ENCODE measurements at regions not wholly inside any gene's neighbourhood (a gene's known extent, or its start where the extent isn't known, plus 50 kb on each side); places are given as distances from the start of the nearest gene placed in this dataset.
"Not testable (repeated sequence)": the region's sequence is repeated elsewhere in the genome, so short reads cannot be mapped to it uniquely, and the experiment has no call there.

DNA sequence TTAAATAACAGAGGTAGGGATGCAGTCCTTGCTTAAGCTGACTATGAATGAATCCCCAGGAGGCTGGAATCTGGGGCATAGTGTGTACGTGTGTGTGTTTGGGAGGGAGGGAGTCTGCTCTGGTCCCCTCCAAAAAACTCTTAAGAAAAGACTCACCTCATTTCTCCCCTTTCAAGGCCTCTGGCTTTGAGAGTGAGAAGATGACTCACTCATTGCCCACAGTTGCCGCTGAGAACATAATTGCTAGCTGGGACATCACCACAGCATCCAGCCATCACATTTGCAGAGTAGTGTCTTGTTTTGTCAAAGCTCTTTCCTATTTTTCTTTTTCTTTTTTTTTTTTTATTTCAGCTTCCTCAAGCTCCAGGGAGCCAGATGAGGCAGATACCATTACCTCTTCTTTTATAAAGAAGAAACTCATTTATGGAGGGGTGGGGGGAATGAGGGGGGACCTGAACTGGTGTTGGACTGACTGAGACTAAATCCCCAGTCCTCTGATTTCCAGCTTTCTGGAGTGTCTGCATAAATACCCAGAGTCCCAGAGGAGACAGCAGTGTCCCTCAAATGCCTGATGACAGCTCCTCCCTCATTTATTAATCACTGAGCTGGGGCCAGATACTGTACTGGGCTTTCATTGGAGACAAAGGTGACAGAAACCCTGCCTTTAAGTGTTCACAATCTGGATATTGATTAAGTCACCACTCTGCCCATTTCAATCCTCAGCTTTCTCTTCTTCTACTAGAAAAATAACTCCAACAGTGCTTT is 61.9 kb upstream of the LAS1L start:
- no peak overlapping the region for H3K4me3 ChIP-seq (ENCODE audit: low read length)
- no peak for DNase-seq
- no peaks in the 10 kb centered on the region for H3K27me3 ChIP-seq (ENCODE audit: control insufficient read depth, insufficient read depth, low read length)
- H3K9me3 ChIP-seq (replicated peaks; ENCODE audit: control insufficient read depth, low read depth, low read length) = no peaks in the 10 kb centered on the region
- H3K4me1 ChIP-seq (ENCODE audit: control insufficient read depth, insufficient read depth, low read length) = peaks cover 14% of the 10 kb centered on the region
- peak overlapping the region; percentile 67 for H3K27ac ChIP-seq (ENCODE audit: low read length)
- H3K36me3 ChIP-seq (ENCODE audit: control insufficient read depth, insufficient read depth, low read length) = no peaks in the 10 kb centered on the region
- WGBS (ENCODE audit: insufficient coverage) = 17% methylated on average over 1 of the region's 2 CpGs

- H3K27ac ChIP-seq (ENCODE audit: low read length) = peak overlapping the region; percentile 67
- no peaks in the 10 kb centered on the region for H3K9me3 ChIP-seq (replicated peaks; ENCODE audit: control insufficient read depth, low read depth, low read length)
- peak; percentile 94 for DNase-seq
- H3K4me3 ChIP-seq (ENCODE audit: low read length) = no peak overlapping the region
- H3K4me1 ChIP-seq (ENCODE audit: control insufficient read depth, insufficient read depth, low read length) = peaks cover 7% of the 10 kb centered on the region
- 17% methylated on average over 3 of the region's 3 CpGs for WGBS (ENCODE audit: insufficient coverage)
- peaks cover 2% of the 10 kb centered on the region for H3K27me3 ChIP-seq (ENCODE audit: control insufficient read depth, insufficient read depth, low read length)
- no peaks in the 10 kb centered on the region for H3K36me3 ChIP-seq (ENCODE audit: control insufficient read depth, insufficient read depth, low read length)
Observed at GRCh38 chrX:65595460-65595876, 60.9 kb upstream of the LAS1L start.

DNA sequence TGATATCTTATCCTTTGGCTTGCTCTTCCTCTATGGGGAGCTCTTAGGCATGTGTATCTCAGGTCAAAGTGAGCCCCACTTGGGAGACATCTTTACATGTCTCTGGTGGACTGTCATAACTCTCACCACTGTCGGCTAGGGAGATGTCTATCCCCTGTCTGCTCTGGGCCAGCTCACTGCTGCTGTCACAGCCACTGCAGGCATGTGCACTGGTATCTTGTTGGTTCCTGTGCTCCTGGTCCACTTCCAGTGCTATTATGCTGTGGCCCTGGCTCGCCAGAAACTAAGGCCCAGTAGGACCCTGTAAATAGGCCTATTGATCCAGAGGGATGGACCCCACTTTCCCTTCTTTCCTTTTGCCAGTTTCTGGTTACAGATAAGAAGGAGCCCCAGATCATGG is 56.6 kb upstream of the LAS1L start:
- 93% methylated on average over 1 of the region's 2 CpGs for WGBS (ENCODE audit: insufficient coverage)
- H3K4me1 ChIP-seq (ENCODE audit: control insufficient read depth, insufficient read depth, low read length) = peaks cover 18% of the 10 kb centered on the region
- H3K27me3 ChIP-seq (ENCODE audit: control insufficient read depth, insufficient read depth, low read length) = peaks cover 2% of the 10 kb centered on the region

GRCh38 chrX:65589304-65589703 is 54.7 kb upstream of the LAS1L start:
- Histone ChIP-seq H3K9me3 (replicated peaks; ENCODE audit: control insufficient read depth, low read depth, low read length) (no peaks in the 10 kb centered on the region), H3K27ac (ENCODE audit: low read length) (no peak overlapping the region), H3K4me1 (ENCODE audit: control insufficient read depth, insufficient read depth, low read length) (peaks cover 12% of the 10 kb centered on the region), H3K4me3 (ENCODE audit: low read length) (no peak overlapping the region), H3K36me3 (ENCODE audit: control insufficient read depth, insufficient read depth, low read length) (no peaks in the 10 kb centered on the region), H3K27me3 (ENCODE audit: control insufficient read depth, insufficient read depth, low read length) (peaks cover 2% of the 10 kb centered on the region)
- no peak for DNase-seq
- 69% methylated on average over 3 of the region's 4 CpGs for WGBS (ENCODE audit: insufficient coverage)

More for the DNA sequence above, 56.6 kb upstream of the LAS1L start:
- Histone ChIP-seq H3K9me3 (replicated peaks; ENCODE audit: control insufficient read depth, low read depth, low read length) (no peaks in the 10 kb centered on the region), H3K4me3 (ENCODE audit: low read length) (no peak overlapping the region), H3K36me3 (ENCODE audit: control insufficient read depth, insufficient read depth, low read length) (no peaks in the 10 kb centered on the region), H3K27ac (ENCODE audit: low read length) (no peak overlapping the region)
- no peak for DNase-seq

GRCh38 chrX:65588795-65589194 is 54.2 kb upstream of the LAS1L start:
- peaks cover 2% of the 10 kb centered on the region for H3K27me3 ChIP-seq (ENCODE audit: control insufficient read depth, insufficient read depth, low read length)
- no peak overlapping the region for H3K27ac ChIP-seq (ENCODE audit: low read length)
- H3K4me3 ChIP-seq (ENCODE audit: low read length) = no peak overlapping the region
- no peaks in the 10 kb centered on the region for H3K9me3 ChIP-seq (replicated peaks; ENCODE audit: control insufficient read depth, low read depth, low read length)
- H3K36me3 ChIP-seq (ENCODE audit: control insufficient read depth, insufficient read depth, low read length) = no peaks in the 10 kb centered on the region
- DNase-seq = no peak
- peaks cover 12% of the 10 kb centered on the region for H3K4me1 ChIP-seq (ENCODE audit: control insufficient read depth, insufficient read depth, low read length)
- no CpG with 5 or more reads among the region's 1 CpG for WGBS (ENCODE audit: insufficient coverage)

DNA sequence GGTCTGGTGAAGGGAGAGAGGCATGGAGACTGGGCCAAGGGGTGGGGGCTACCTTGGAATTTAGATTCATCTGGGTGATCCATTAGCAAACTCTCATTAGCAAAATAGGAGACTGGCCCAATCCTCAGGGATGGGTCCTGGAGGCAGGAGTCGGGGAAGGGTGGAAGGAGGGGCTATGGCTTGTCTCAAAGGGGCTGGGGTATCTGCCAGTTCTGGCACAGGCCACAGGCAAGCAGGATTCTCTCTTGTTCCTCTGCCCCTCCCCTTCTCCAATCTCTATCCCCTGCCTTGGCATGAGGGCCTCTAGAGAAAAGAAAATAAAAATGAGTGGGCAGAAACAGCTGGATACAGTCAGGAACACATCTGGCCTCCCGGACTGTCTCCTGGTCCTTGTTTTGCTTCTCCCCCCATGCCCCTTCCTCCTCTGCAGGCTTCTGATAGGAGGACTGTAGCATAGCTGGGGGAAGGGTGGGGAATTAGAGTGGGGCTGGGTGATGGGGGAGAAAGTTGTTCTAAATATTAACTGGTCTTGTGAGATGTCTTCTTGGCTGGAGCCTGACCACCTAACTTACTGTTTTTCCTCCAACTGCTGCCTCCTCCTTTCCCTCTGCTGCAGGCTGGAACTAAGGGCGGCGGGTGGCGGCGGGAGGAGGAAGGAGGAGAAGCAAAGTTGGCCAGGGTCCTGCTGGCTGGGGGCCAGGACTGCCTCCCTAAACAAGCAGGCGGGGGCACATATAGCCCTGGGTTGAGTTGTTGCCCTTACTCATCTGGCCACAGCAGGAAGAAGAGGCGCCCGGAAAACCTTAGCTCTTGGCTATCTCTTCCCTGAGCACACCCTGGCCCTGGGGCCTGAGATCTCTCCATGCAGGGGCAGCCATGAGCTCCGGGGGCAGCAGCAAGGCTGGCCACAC is 53.3 kb upstream of the LAS1L start:
- H3K9me3 ChIP-seq (replicated peaks; ENCODE audit: control insufficient read depth, low read depth, low read length) = no peaks in the 10 kb centered on the region
- H3K4me3 ChIP-seq (ENCODE audit: low read length) = no peak overlapping the region
- peak; percentile 78 for DNase-seq
- peaks cover 12% of the 10 kb centered on the region for H3K4me1 ChIP-seq (ENCODE audit: control insufficient read depth, insufficient read depth, low read length)
- 37% methylated on average over 2 of the region's 10 CpGs for WGBS (ENCODE audit: insufficient coverage)
- no peak overlapping the region for H3K27ac ChIP-seq (ENCODE audit: low read length)
- peaks cover 2% of the 10 kb centered on the region for H3K27me3 ChIP-seq (ENCODE audit: control insufficient read depth, insufficient read depth, low read length)
- H3K36me3 ChIP-seq (ENCODE audit: control insufficient read depth, insufficient read depth, low read length) = no peaks in the 10 kb centered on the region

DNA sequence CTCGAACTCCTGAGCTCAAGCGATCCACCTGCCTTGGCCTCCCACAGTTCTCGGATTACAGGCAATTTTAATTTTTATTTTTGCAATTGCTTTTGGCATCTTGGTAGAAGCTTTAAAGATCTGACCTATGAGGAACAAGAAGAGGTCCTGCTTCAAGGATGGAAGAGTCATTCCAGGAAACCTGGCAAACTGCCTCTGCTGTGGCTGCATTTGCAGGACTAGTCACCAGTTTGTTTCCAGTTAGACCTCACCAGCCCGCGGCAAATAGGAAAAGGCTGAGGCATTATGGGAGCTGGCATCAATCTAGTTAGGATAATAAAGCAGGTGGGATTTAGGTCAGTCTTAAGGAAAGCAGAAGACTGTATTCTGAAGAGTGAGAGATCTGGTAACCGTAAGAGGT is 51.9 kb upstream of the LAS1L start:
- Histone ChIP-seq H3K4me1 (ENCODE audit: control insufficient read depth, insufficient read depth, low read length) (peaks cover 16% of the 10 kb centered on the region), H3K36me3 (ENCODE audit: control insufficient read depth, insufficient read depth, low read length) (no peaks in the 10 kb centered on the region), H3K4me3 (ENCODE audit: low read length) (no peak overlapping the region), H3K9me3 (replicated peaks; ENCODE audit: control insufficient read depth, low read depth, low read length) (no peaks in the 10 kb centered on the region), H3K27ac (ENCODE audit: low read length) (no peak overlapping the region), H3K27me3 (ENCODE audit: control insufficient read depth, insufficient read depth, low read length) (peaks cover 4% of the 10 kb centered on the region)
- no peak for DNase-seq
- 100% methylated on average over 1 of the region's 6 CpGs for WGBS (ENCODE audit: insufficient coverage)

GRCh38 chrX:65585226-65585625 is 50.6 kb upstream of the LAS1L start:
- H3K4me3 ChIP-seq (ENCODE audit: low read length); H3K9me3 ChIP-seq (replicated peaks; ENCODE audit: control insufficient read depth, low read depth, low read length); DNase-seq; H3K36me3 ChIP-seq (ENCODE audit: control insufficient read depth, insufficient read depth, low read length); H3K27me3 ChIP-seq (ENCODE audit: control insufficient read depth, insufficient read depth, low read length); H3K27ac ChIP-seq (ENCODE audit: low read length): not testable (repeated sequence)
- whole genome bisulfite sequencing (ENCODE audit: insufficient coverage) = 66% methylated on average over 11 of the region's 13 CpGs
- H3K4me1 ChIP-seq (ENCODE audit: control insufficient read depth, insufficient read depth, low read length) = peaks cover 16% of the 10 kb centered on the region
